Neural cell (in vitro differentiated cells): ENCODE measurements at regions not wholly inside any gene's neighbourhood (a gene's known extent, or its start where the extent isn't known, plus 50 kb on each side); places are given as distances from the start of the nearest gene placed in this dataset.

ENCODE experiments used
- EP300 ChIP-seq: fragments of 450-650 bp; conservative IDR thresholded peaks from 2 replicates; pipeline ENCODE4 v1.6.1; 2014; ENCODE audit warnings: antibody characterized with exemption, mild to moderate bottlenecking, moderate library complexity; ENCODE audit not compliant: poor library complexity, severe bottlenecking
- EZH2 ChIP-seq: fragments of 200-600, 300-800 bp; shearing (Covaris generic), sonication (generic); IDR thresholded peaks from 2 replicates; pipeline ENCODE4 v1.6.1; 2014; ENCODE audit warnings: antibody characterized with exemption, low read length, borderline replicate concordance, mild to moderate bottlenecking; ENCODE audit not compliant: insufficient read depth, poor library complexity, severe bottlenecking

DNA sequence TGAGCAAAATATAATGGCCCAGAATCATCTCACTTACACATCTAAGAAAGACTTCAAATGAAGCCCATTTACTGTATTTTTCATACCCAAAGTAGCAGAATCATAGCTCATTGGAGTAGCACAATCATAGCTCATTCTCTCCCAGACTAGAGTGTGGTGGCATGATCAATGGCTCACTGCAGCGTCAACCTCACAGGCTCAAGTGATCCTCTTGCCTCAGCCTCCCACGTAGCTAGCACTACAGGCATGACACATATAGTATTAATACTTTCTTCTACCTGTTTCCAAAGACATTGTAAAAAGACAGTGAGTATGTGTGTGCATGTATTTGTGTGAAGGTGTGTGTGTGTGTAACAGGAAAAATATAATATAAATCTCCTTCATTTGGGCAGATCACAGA lies 1247.9 kb upstream of the ACO1 start:
- no peak for TF ChIP-seq EZH2
- TF ChIP-seq EP300 = no peak
